ENCODE measurements at regions not wholly inside any gene's neighbourhood (a gene's known extent, or its start where the extent isn't known, plus 50 kb on each side); places are given as distances from the start of the nearest gene placed in this dataset.

- no peak for DNase-seq
Observed at GRCh38 chr3:72337480-72337855, 510.8 kb downstream of the SHQ1 start.

DNA sequence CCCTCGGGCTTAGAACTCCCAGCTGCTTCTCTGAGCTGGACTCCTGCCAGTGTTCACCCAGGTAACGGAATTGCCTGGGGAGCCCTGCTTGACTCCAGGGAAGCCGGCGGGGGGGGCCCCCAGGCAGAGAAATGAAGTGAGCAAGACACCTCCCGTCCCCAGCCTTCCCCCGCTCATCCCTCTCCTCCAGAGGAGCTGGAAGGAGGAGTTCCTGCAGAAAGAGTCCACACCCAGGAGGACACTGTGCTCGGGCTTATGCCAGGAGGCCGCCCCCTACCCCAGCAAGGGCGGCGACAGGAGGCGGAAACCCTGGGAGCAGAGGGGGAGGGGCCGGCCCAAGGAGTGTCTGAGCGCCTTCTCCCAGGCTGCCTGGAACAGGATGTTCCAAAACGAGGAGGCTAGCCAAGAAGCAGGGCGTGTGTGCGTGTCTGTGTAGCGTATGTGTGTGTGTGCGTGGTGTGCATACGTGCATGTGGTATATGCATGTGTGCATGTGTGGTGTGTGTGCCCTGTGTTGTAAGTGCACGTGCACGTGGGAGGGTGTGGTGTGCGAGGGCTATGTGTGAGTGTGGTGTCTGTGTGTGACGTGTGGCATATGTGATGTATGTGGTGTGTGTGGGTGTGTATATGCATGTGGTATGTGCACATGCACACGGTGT, 511.3 kb downstream of the SHQ1 start:
- peak; percentile 89 for DNase-seq

DNA sequence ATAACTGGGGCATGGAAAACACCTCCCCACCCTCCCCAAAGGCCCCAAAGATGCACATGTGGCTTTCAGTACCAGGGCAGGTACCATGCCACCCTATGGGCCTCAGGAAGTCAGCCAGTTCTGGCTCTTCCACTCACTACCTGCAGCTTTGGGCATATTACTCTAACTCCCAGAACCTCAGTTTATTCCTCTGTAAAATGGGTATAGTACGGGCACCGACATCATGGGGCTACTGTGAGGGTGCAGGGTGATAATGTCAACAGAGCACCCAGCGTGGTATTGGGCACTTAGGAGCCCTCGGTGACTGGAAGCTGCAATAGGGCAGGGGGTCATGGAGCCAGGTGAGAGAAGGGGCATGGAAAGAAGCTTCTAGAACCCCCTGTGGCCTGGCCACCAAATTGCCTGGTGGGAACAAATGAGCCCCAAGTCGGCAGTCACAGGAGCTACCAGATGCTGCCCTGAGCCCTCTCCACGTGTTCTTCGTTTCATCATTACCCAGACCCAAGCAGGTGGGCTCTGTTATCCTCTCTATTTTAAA, 512.1 kb downstream of the SHQ1 start:
- DNase-seq, result peak; percentile 10

DNA sequence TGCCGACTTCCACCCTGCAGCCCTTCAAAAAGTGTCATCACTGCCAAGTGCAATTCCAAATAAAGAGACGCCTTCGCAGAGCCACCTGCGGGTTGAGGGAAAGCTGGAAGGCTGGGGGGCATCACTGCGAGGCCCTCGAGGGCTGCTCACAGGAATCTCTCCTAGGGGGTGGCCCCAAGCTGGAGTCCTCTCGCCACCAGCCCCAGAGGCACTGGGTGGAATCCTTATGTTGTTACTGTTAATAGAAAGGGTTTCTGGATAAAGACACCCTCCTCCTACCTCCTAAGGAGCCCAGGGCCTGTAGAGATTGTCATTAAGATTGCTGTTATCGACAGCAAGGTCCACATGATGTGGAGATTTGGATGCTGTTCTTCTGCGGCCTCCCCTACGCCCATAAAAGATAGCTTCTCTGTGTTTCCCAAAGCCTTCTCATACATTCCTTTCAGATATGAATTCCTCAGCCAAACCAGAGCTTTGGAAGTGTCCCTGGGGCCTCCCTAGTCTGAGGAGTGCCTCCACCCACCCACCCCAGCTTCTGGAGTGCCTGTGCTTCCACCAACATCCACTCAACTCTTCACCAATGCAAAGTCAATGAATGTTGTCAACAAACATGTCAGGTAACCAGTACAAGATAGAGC, 512.7 kb downstream of the SHQ1 start:
- DNase-seq, result no peak

GRCh38 chr3:72334681-72335457, 513.4 kb downstream of the SHQ1 start:
- DNase-seq, result peak; percentile 48

GRCh38 chr3:72332689-72333088, 515.6 kb downstream of the SHQ1 start:
- DNase-seq, result no peak

DNA sequence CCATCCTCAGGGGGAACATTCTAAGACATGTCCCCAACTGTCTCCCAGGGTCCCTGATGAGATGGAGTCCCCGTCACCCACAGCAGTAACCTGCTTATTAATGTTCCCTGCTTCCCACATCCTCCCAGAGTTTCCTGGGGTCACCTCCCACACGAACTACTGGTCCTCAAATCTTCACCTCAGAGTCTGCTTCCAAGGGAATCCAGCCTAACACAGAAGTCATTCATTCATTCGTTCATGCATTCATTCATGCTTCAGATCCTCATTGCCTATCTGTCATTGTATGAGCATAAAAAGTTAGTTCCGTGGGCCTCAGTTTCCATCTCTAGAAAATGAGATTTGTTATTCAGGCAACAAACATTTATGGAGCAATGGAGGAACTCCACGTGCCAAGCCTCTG, 516.2 kb downstream of the SHQ1 start:
- DNase-seq, result no peak

DNA sequence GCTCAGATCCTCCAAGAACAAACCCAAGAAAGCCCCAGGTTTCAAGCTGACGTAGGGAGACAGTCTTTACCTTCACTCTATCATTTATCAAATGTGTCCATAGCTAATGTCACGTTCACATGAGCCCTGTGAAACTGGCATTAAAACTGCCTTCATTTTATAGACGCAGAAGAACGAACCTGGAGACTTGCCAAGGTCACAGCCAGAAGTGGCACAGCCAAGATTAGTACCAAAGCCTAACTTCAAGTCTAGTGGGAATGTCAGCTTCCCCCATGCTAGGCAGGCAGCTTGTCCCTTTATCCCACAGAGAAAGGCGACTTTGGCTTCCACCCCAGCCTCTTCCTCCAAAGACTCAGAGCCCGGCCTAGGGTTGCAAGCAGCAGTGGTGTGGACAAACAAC, 517.2 kb downstream of the SHQ1 start:
- no peak for DNase-seq

GRCh38 chr3:72329354-72329753, 518.9 kb downstream of the SHQ1 start:
- peak; percentile 52 for DNase-seq

GRCh38 chr3:72328755-72329277, 519.4 kb downstream of the SHQ1 start:
- no peak for DNase-seq

GRCh38 chr3:72327008-72327407, 521.2 kb downstream of the SHQ1 start:
- DNase-seq, result no peak

GRCh38 chr3:72324253-72324811, 523.9 kb downstream of the SHQ1 start:
- DNase-seq, result no peak

DNA sequence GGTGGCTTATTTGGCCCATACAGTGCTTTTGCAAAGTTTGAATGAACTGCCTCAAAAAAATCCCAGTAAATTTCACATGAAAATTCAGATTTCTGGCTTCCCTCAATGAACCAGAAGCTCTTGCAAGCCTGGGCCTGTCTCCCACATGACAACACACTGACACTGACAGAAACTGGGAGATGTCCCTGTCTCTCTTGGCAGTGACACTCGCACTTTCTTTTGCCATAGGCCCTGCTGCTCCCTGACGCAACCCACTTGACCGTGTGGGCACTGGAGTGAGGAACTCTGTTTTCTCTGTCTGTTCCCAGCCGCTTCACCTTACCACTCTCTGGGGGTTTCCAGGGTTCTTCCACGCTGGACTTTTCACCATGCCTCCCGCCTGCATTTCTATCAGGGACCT, 524.5 kb downstream of the SHQ1 start:
- DNase-seq, result no peak

GRCh38 chr3:72322264-72322976, 525.8 kb downstream of the SHQ1 start:
- no peak for DNase-seq

GRCh38 chr3:72320955-72321303, 527.3 kb downstream of the SHQ1 start:
- DNase-seq, result no peak

GRCh38 chr3:72320095-72320954, 527.9 kb downstream of the SHQ1 start:
- no peak for DNase-seq

DNA sequence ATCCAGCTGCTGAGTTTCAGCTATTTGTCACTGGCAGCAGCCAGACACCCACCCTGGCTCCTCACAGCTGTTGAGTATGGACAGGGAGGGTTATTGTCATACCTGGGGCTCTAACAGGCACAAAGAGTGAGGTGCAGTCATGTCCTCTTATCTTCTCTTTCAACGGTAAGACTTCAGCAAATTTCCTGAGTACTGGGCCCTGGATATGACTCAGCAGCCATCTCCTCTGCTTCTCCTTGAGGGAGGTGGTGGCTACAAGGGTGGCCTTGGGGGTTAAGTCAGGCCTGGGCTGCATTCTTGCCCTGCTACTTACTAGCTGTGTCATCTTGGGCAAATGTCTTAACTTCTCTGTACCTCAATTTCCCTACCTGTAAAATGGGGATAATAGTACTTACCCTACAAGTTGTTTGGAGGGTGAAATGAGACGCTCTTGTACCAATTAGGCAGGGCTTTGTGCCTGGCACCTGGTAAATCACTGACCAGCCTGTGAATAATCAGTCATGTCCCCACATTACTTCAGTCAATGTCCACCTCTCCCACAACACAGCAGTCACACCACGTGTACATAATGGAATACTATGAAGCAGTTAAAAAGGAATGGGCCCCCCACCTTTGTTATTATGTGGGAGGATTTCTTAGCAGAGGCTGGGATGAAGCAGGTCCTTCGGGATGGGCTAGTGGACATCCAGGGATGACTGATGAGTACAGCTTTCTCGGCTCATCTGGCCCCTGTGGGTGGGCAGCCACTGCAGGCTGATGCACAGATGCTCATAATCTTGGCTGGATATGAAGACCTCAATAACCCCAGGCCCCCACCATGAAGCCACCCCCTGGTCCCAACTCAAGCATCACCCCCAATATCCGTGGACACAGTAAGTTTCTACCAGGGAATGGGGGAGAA, 528.8 kb downstream of the SHQ1 start:
- no peak for DNase-seq

DNA sequence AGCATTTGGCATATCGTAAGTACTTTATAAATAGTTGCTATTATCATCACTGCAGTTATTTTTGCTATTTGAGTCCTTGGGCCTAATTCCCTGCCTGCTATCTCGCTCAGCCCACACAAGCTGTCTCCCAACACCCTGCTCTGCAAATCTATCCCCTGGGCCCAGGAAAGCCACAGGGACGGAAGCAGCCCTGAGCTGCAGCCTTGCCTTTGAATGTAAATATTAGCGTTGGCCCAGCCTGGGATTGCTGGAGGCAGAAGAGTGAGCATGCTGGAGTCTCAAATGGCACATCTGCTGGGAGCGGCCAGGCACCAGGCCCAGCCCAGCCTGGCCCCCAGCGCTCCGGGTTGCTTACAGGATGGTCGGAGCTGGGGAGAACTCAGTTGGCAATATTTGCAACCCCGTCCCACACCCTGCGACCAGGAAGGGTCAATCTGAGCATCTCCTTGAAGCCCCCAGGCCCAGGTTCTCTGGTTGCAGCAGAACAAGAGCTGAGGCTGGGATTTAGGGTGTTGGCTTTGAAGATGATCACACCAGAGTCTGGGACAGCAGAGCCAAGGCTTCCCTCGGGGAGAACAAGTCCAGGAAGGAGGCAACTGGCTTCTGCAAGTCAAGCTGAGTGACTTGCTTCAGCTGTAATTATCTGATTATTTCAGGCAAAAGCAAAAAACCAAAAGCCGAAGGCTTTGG, 529.6 kb downstream of the SHQ1 start:
- no peak for DNase-seq

DNA sequence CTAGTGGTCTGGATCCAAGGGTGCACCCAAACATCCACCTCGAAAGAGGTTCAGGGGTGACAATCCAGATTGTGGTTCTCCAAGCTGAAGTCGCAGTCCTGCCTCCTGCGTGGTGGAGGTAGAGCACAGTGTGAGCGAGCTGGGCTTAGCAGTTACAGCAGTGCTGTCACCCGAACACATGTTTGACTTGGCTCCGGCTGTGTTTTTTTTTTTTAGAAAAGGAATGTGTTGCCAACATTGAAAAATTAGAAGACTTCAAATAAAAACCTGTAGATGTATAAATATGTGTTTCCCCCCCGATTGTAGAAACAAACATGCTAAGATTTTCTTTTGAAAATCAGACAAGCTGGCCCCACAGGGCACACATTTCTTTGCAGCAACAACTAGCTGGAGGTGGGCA, 530.8 kb downstream of the SHQ1 start:
- no peak for DNase-seq
